HCT116 (cell line): ENCODE measurements at regions not wholly inside any gene's neighbourhood (a gene's known extent, or its start where the extent isn't known, plus 50 kb on each side); places are given as distances from the start of the nearest gene placed in this dataset.

ENCODE experiments used
- ATAC-seq: fragments of 200-7000 bp; cut with Tn5 transposase; 2 replicates; pipeline ENCODE4 v1.9.1; 2020; ENCODE audit warnings: mild to moderate bottlenecking, moderate library complexity
- BruUV-seq: library from RNA; stranded (reverse); fragments of 400-500 nt; replicated peaks from 2 replicates; lab custom pipeline; 2021; lab: Mats Ljungman, UMichigan
- CTCF ChIA-PET: fragments of 300-600 bp; sonication (Branson Sonifier 250); formaldehyde crosslinking; loops from one replicate; lab custom pipeline; 2021; ENCODE audit warnings: antibody characterized with exemption; lab: Charles Lee
- POLR2A ChIA-PET: fragments of 300-600, 350-600 bp; sonication (Branson Sonifier 250); formaldehyde crosslinking; loops from one replicate; lab custom pipeline; 2021; ENCODE audit warnings: antibody characterized with exemption; lab: Charles Lee
- RAD21 ChIA-PET, 2 experiments: fragments of 300-600 bp; sonication (Branson Sonifier 250); formaldehyde crosslinking; loops; one replicate each; lab custom pipeline; 2023; ENCODE audit warnings: low total read pairs in 2 of 2; ENCODE audit not compliant: uncharacterized antibody in 2 of 2, unreplicated experiment in 2 of 2, low non-redundant PET in 1 of 2; lab: Charles Lee
- DNase-seq: peaks from one replicate; pipeline ENCODE4 v3.0.0-alpha.2; 2010; ENCODE audit warnings: low read depth, low spot score
- H2AFZ ChIP-seq: fragments of 200-600 bp; shearing (Covaris generic), sonication (generic); 2 replicates; pipeline ENCODE4 v1.6.1; 2017; ENCODE audit warnings: low read depth, mixed run types, mixed read lengths, antibody characterized with exemption, low read length; ENCODE audit not compliant: poor library complexity, severe bottlenecking
- H3K27ac ChIP-seq: 2 replicates; pipeline ENCODE4 v1.5.1; 2012; ENCODE audit warnings: low read depth, low read length
- H3K27me3 ChIP-seq: fragments of 200-600 bp; sonication (generic); 2 replicates; pipeline ENCODE4 v1.6.1; 2016; ENCODE audit warnings: mixed run types, low read length, mixed read lengths; ENCODE audit not compliant: insufficient read depth
- H3K36me3 ChIP-seq, 2 experiments: fragments of 200-500 bp in 1 of 2; fragments of 200-600 bp in 1 of 2; sonication (Bioruptor generic) in 1 of 2; sonication (generic) in 1 of 2; 2 replicates each; pipeline versions ENCODE4 v1.5.1 to v1.6.1; 2014 to 2016; ENCODE audit warnings: low read length in 2 of 2, inconsistent platforms in 1 of 2, mixed read lengths in 1 of 2, mixed run types in 1 of 2; ENCODE audit not compliant: insufficient read depth in 2 of 2, control insufficient read depth in 1 of 2
- H3K4me1 ChIP-seq, 2 experiments: fragments of 200-600 bp in 1 of 2; sonication (generic) in 1 of 2; 2 replicates each; pipeline versions ENCODE4 v1.5.1 to v1.6.1; 2012 to 2017; ENCODE audit warnings: low read length in 2 of 2, inconsistent platforms in 1 of 2, mild to moderate bottlenecking in 1 of 2, mixed read lengths in 1 of 2, mixed run types in 1 of 2, moderate library complexity in 1 of 2; ENCODE audit not compliant: insufficient read depth in 2 of 2, control insufficient read depth in 1 of 2
- H3K4me2 ChIP-seq: fragments of 200-600 bp; sonication (generic); 2 replicates; pipeline ENCODE4 v1.6.1; 2017; ENCODE audit warnings: mixed run types, low read length, mixed read lengths
- H3K4me3 ChIP-seq, 2 experiments: fragments of 200-600 bp in 1 of 2; sonication (generic) in 1 of 2; replicated peaks in 1 of 2; 2 replicates each; pipeline ENCODE4 v1.5.1; 2011 to 2016; ENCODE audit warnings: low read length in 2 of 2, control low read depth in 1 of 2, low read depth in 1 of 2, mild to moderate bottlenecking in 1 of 2, mixed read lengths in 1 of 2, mixed run types in 1 of 2
- H3K79me2 ChIP-seq: fragments of 200-600 bp; sonication (generic); 2 replicates; pipeline ENCODE4 v1.6.1; 2017; ENCODE audit warnings: mild to moderate bottlenecking, mixed run types, low read length, moderate library complexity, mixed read lengths; ENCODE audit not compliant: insufficient read depth
- H3K9ac ChIP-seq: fragments of 200-600 bp; sonication (generic); 2 replicates; pipeline ENCODE4 v1.6.1; 2016; ENCODE audit warnings: low read length, mixed read lengths
- H3K9me2 ChIP-seq: fragments of 200-600 bp; sonication (generic), shearing (Covaris generic); 2 replicates; pipeline ENCODE4 v1.6.1; 2017; ENCODE audit warnings: mixed run types, mild to moderate bottlenecking, moderate library complexity; ENCODE audit not compliant: insufficient read depth
- H3K9me3 ChIP-seq, 2 experiments: fragments of 200-500 bp in 1 of 2; fragments of 200-600 bp in 1 of 2; sonication (Bioruptor generic) in 1 of 2; sonication (generic) in 1 of 2; 2 replicates each; pipeline ENCODE4 v1.6.1; 2014 to 2017; ENCODE audit warnings: low read length in 2 of 2, mixed read lengths in 2 of 2, inconsistent platforms in 1 of 2, low read depth in 1 of 2, mild to moderate bottlenecking in 1 of 2, mixed run types in 1 of 2, moderate library complexity in 1 of 2; ENCODE audit not compliant: control insufficient read depth in 1 of 2, insufficient read depth in 1 of 2
- H4K20me1 ChIP-seq: fragments of 200-600 bp; sonication (generic), shearing (Covaris generic); 2 replicates; pipeline ENCODE4 v1.6.1; 2017; ENCODE audit warnings: mixed run types, mild to moderate bottlenecking, moderate library complexity; ENCODE audit not compliant: insufficient read depth
- CEBPB ChIP-seq: IDR thresholded peaks from 2 replicates; pipeline ENCODE4 v1.6.1; 2012; ENCODE audit warnings: low read depth
- EGR1 ChIP-seq: IDR thresholded peaks from 2 replicates; pipeline ENCODE4 v1.6.1; 2012; ENCODE audit warnings: low read depth
- EZH2 ChIP-seq: fragments of 200-600 bp; sonication (generic); IDR thresholded peaks from 2 replicates; pipeline ENCODE4 v1.6.1; 2017; ENCODE audit warnings: antibody characterized with exemption, mixed run types
- EZH2phosphoT487 ChIP-seq: fragments of 200-600 bp; IDR thresholded peaks from 2 replicates; pipeline ENCODE4 v1.6.1; 2018; ENCODE audit warnings: antibody characterized with exemption, borderline replicate concordance
- FOSL1 ChIP-seq: IDR thresholded peaks from 2 replicates; pipeline ENCODE4 v1.6.1; 2012; ENCODE audit warnings: low read depth
- JUND ChIP-seq: IDR thresholded peaks from 2 replicates; pipeline ENCODE4 v1.6.1; 2012
- POLR2A ChIP-seq: IDR thresholded peaks from 2 replicates; pipeline ENCODE4 v1.7.0; 2011; ENCODE audit warnings: borderline replicate concordance; ENCODE audit not compliant: insufficient read depth, insufficient read length; ENCODE audit errors: extremely low read depth
- POLR2AphosphoS5 ChIP-seq: IDR thresholded peaks from 2 replicates; pipeline ENCODE4 v1.6.1; 2011; ENCODE audit warnings: mild to moderate bottlenecking, low read depth, low read length, moderate library complexity
- SP1 ChIP-seq: IDR thresholded peaks from 2 replicates; pipeline ENCODE4 v1.6.1; 2012; ENCODE audit warnings: low read depth
- SRF ChIP-seq: IDR thresholded peaks from 2 replicates; pipeline ENCODE4 v1.6.1; 2012; ENCODE audit warnings: low read depth
- YY1 ChIP-seq: IDR thresholded peaks from 2 replicates; pipeline ENCODE4 v1.6.1; 2011; ENCODE audit warnings: low read length, low read depth, moderate library complexity, mild to moderate bottlenecking; ENCODE audit not compliant: insufficient replicate concordance; ENCODE audit errors: extremely low read depth
- ZFX ChIP-seq: fragments of 450-650 bp; IDR thresholded peaks from 2 replicates; pipeline ENCODE4 v1.6.1; 2017
- intact Hi-C: fragments of 100-400 bp; cut with micrococcal nuclease; formaldehyde crosslinking; loops from 2 replicates; pipeline ENCODE4 v1.10.0; 2022
- TF ChIP-seq, protein P1 (sequence below): IDR thresholded peaks from 2 replicates; pipeline ENCODE4 v1.6.1; 2012
- TF ChIP-seq, protein P2 (sequence below): IDR thresholded peaks from 2 replicates; pipeline ENCODE4 v1.6.1; 2012
- TF ChIP-seq, protein P3 (sequence below), 3 experiments: fragments of 200-600 bp in 1 of 3; sonication (generic) in 1 of 3; IDR thresholded peaks in 2 of 3; conservative IDR thresholded peaks in 1 of 3; 2 replicates each; pipeline ENCODE4 v1.5.1; 2012 to 2017; ENCODE audit warnings: low read depth in 2 of 3, low read length in 2 of 3, antibody characterized with exemption in 1 of 3, borderline replicate concordance in 1 of 3, control low read depth in 1 of 3, mild to moderate bottlenecking in 1 of 3, mixed read lengths in 1 of 3, mixed run types in 1 of 3, moderate library complexity in 1 of 3; ENCODE audit not compliant: insufficient read depth in 1 of 3

DNA sequence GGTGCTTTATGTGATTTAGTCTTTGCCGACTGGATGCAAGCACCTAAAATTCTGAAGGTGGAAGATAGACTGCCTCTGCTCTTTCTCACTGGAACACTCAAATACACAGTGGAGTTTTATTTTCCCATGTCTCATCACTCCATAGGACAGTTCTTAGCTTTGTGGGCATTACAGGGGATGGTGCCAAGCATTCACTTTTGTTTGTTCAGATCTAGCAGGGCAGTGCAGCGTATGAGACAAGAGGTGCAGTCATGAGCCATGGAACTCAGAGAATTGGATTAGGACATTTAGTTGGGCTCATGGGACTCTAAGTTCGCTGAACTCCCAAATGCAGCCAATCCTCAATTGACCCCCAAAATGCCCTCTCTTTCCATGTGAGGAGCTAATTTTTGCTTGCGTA, 1136.9 kb upstream of the PRKX start:
- no peaks in the 10 kb centered on the region for H3K27me3 ChIP-seq
- H3K9me2 ChIP-seq = no peaks in the 10 kb centered on the region
- no peak for TF ChIP-seq SP1
- TF ChIP-seq CEBPB = no peak
- no peak for TF ChIP-seq JUND
- TF ChIP-seq, protein P1, sequence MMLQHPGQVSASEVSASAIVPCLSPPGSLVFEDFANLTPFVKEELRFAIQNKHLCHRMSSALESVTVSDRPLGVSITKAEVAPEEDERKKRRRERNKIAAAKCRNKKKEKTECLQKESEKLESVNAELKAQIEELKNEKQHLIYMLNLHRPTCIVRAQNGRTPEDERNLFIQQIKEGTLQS = no peak
- TF ChIP-seq, protein P2, sequence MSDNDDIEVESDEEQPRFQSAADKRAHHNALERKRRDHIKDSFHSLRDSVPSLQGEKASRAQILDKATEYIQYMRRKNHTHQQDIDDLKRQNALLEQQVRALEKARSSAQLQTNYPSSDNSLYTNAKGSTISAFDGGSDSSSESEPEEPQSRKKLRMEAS = no peak
- no peak for TF ChIP-seq ZFX
- no peak for TF ChIP-seq FOSL1
- no peak for TF ChIP-seq POLR2A
- no peak for TF ChIP-seq SRF
- TF ChIP-seq, protein P3, sequence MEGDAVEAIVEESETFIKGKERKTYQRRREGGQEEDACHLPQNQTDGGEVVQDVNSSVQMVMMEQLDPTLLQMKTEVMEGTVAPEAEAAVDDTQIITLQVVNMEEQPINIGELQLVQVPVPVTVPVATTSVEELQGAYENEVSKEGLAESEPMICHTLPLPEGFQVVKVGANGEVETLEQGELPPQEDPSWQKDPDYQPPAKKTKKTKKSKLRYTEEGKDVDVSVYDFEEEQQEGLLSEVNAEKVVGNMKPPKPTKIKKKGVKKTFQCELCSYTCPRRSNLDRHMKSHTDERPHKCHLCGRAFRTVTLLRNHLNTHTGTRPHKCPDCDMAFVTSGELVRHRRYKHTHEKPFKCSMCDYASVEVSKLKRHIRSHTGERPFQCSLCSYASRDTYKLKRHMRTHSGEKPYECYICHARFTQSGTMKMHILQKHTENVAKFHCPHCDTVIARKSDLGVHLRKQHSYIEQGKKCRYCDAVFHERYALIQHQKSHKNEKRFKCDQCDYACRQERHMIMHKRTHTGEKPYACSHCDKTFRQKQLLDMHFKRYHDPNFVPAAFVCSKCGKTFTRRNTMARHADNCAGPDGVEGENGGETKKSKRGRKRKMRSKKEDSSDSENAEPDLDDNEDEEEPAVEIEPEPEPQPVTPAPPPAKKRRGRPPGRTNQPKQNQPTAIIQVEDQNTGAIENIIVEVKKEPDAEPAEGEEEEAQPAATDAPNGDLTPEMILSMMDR (IDR thresholded peaks at IDR 0.05 in 2 of 3, conservative IDR thresholded peaks at IDR 0.05 in 1 of 3; ENCODE audit: borderline replicate concordance in 1 of 3, insufficient read depth in 1 of 3, low read depth in 2 of 3, low read length in 2 of 3) = no peak
- TF ChIP-seq YY1 = no peak
- no peak for TF ChIP-seq EGR1
- TF ChIP-seq POLR2AphosphoS5 = no peak
- TF ChIP-seq EZH2 = no peak
- no peak for TF ChIP-seq EZH2phosphoT487
- TF ChIP-seq, all 23 proteins: peak for 0
- no peaks in the 10 kb centered on the region for H3K36me3 ChIP-seq
- no peak overlapping the region for H3K4me3 ChIP-seq
- no TSS peak for BruUV-seq
- no peak overlapping the region for H3K27ac ChIP-seq
- H3K4me1 ChIP-seq = no peaks in the 10 kb centered on the region
- DNase-seq (no peak), ATAC-seq (no peak)
- intact Hi-C loops = no loop called here
- H2AFZ ChIP-seq = no peak overlapping the region
- no peak overlapping the region for H3K4me2 ChIP-seq
- no peaks in the 10 kb centered on the region for H4K20me1 ChIP-seq
- ChIA-PET CTCF (no interaction called here), POLR2A (no interaction called here), RAD21 (no interaction called here)
- no peaks in the 10 kb centered on the region for H3K79me2 ChIP-seq
- H3K9me3 ChIP-seq = no peaks in the 10 kb centered on the region
- no peak overlapping the region for H3K9ac ChIP-seq
